ENCODE measurements at regions not wholly inside any gene's neighbourhood (a gene's known extent, or its start where the extent isn't known, plus 50 kb on each side); places are given as distances from the start of the nearest gene placed in this dataset.

- TF ChIP-seq CTCF (IDR thresholded peaks at IDR 0.05; ENCODE audit: insufficient read depth, low read depth, low read length), result no peak
- no peak for DNase-seq (ENCODE audit: low read depth)
- H3K4me3 ChIP-seq (ENCODE audit: low read depth, low read length), result no peak overlapping the region
Observed at GRCh38 chr10:109040622-109041021, 882.7 kb downstream of the XPNPEP1 start.

- TF ChIP-seq CTCF (IDR thresholded peaks at IDR 0.05; ENCODE audit: insufficient read depth, low read depth, low read length), result no peak
- no peak overlapping the region for H3K4me3 ChIP-seq (ENCODE audit: low read depth, low read length)
- no peak for DNase-seq (ENCODE audit: low read depth)
Observed at GRCh38 chr10:109037978-109038377, 885.3 kb downstream of the XPNPEP1 start.

GRCh38 chr10:109030581-109031210 lies 892.6 kb downstream of the XPNPEP1 start:
- no peak overlapping the region for H3K4me3 ChIP-seq (ENCODE audit: low read depth, low read length)
- TF ChIP-seq CTCF (IDR thresholded peaks at IDR 0.05; ENCODE audit: insufficient read depth, low read depth, low read length), result no peak
- DNase-seq (ENCODE audit: low read depth), result no peak

GRCh38 chr10:109029870-109030269 lies 893.4 kb downstream of the XPNPEP1 start:
- no peak for DNase-seq (ENCODE audit: low read depth)
- no peak overlapping the region for H3K4me3 ChIP-seq (ENCODE audit: low read depth, low read length)
- no peak for TF ChIP-seq CTCF (IDR thresholded peaks at IDR 0.05; ENCODE audit: insufficient read depth, low read depth, low read length)

- H3K4me3 ChIP-seq (ENCODE audit: low read depth, low read length), result no peak overlapping the region
- TF ChIP-seq CTCF (IDR thresholded peaks at IDR 0.05; ENCODE audit: insufficient read depth, low read depth, low read length), result no peak
- DNase-seq (ENCODE audit: low read depth), result no peak
Observed at GRCh38 chr10:109027534-109028185, 895.7 kb downstream of the XPNPEP1 start.

- H3K4me3 ChIP-seq (ENCODE audit: low read depth, low read length), result no peak overlapping the region
- no peak for TF ChIP-seq CTCF (IDR thresholded peaks at IDR 0.05; ENCODE audit: insufficient read depth, low read depth, low read length)
- no peak for DNase-seq (ENCODE audit: low read depth)
Observed at GRCh38 chr10:109025172-109025571, 898.1 kb downstream of the XPNPEP1 start.

All from fibroblast of villous mesenchyme (primary cell).